ENCODE measurements at regions not wholly inside any gene's neighbourhood (a gene's known extent, or its start where the extent isn't known, plus 50 kb on each side); places are given as distances from the start of the nearest gene placed in this dataset.
A peak's percentile ranks its signal among the peaks of the same experiment; 100 is the strongest.

GRCh38 chr6:137434640-137435039 is 59.6 kb downstream of the OLIG3 start:
- no peak for DNase-seq (ENCODE audit: low read depth)

DNA sequence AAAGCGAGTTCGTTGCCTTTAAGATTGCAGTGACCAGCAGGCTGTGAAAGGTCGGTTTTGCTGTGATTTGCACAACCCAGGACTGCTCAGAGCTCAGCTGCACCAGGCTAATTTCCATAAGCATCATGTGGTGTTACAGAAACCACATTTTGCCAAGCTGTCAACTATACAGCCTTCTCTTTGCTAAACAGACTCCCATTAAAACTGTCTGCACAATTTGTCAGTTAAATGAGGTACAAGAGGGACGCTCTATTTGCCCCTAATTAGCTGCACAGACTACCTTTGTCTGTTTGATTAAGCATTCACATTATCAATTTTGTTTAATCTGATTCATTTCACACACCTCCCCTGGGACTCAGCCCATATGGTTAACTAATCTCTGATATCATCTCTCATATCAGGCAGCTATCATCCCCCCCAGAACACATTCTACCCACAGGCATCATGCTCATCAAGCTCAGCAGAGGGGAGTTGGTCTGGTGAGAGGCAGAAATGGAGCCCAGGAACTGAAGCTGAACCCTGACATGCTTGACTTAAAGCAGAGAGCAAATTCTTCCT is 62.1 kb downstream of the OLIG3 start:
- DNase-seq (ENCODE audit: low read depth): no peak

- no peak for DNase-seq (ENCODE audit: low read depth)
Observed at GRCh38 chr6:137430954-137431353, 63.2 kb downstream of the OLIG3 start.

GRCh38 chr6:137427656-137428290 is 66.4 kb downstream of the OLIG3 start:
- no peak for DNase-seq (ENCODE audit: low read depth)

DNA sequence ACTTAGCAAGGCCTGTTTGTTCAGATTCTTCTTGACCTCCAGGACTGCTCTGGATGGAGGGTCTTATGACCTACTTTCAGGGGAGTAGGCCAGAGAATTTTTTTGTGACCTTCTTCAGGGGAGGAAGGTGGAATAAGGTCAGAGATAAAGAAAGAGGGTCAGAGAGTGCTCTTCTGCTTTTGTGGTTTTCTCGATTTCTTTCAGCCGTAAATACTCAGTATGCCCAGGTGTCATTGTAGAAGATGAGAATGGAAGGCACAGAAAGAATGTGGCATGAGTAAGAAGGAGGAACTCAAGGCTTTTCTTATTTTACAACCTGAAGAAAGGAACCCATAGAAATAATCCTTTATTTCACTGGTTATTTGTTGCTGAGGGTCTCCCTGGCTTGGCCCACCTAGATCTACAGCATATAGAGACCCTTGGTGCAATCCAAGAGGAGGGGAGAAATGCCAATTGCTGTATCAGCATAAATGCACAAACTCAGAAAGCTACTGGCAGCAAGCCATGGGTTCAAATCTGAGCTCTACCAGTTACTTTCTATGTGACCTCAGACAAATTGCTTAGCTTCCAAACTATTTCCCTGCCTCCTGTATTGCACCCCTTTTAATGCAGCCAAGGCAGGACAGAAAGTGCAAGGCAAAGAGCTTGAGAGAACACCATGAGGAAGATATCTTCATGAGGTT is 68.0 kb downstream of the OLIG3 start:
- DNase-seq (ENCODE audit: low read depth): no peak

GRCh38 chr6:137424251-137424650 is 69.9 kb downstream of the OLIG3 start:
- no peak for DNase-seq (ENCODE audit: low read depth)

DNA sequence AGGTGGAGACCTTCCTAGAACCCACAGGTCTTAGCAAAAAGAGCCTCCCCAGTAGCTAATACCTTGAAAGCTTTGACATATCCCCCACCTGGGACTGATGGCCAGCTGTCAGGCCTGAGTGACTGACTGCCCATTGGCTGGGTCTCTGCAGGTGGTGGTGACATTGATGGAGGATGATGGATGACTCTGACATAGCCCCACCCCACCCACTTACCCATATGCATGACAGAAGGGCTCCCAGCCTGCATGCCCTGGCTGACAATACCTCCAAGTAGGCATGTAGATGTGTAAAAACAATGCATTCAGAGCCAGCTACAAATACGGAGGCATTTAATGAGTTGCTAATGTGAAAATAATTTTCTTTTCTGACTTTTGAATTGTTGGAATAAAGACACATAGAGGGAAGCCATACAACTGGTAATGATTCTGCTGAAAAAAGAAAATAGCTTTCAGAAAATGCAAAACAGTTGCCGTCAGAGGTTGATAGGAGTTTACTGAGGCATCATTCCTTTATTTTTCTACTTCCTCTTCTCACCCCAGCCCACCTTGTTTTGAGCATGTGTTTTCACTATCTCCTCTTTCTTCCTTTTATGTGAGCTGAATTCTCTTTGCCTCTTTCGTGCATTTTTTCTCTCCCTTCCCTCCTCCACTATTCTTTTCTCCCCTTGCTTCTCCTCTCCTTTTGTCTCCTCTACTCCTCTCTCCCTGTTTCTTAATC is 70.6 kb downstream of the OLIG3 start:
- DNase-seq (ENCODE audit: low read depth): no peak

GRCh38 chr6:137417396-137417795 is 76.8 kb downstream of the OLIG3 start:
- no peak for DNase-seq (ENCODE audit: low read depth)

- peak; percentile 25 for DNase-seq (ENCODE audit: low read depth)
Observed at GRCh38 chr6:137416376-137417109, 77.7 kb downstream of the OLIG3 start.

- DNase-seq (ENCODE audit: low read depth): no peak
Observed at GRCh38 chr6:137415834-137416190, 78.4 kb downstream of the OLIG3 start.

GRCh38 chr6:137415127-137415833 is 78.9 kb downstream of the OLIG3 start:
- DNase-seq (ENCODE audit: low read depth): peak; percentile 66

DNA sequence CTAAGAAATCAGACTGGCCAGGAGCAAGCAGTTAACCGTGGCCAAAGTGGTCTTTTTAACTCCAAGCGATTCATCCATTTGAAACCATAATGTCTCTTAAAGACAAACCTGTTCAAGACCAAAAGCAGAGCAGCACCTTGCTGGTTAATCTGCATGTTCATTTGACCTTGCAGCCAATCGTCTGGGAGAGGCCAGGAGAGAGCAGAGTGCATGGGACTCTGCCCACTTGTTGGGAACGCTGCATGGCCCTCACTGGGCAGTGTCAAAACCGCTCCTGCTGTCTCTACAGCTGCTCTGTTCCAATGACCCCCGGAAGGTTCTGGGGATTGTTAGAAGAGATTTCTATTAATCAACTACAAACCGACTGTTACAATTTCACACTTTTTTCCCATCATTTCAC is 79.6 kb downstream of the OLIG3 start:
- DNase-seq (ENCODE audit: low read depth): no peak

GRCh38 chr6:137413482-137413881 is 80.7 kb downstream of the OLIG3 start:
- DNase-seq (ENCODE audit: low read depth): no peak

GRCh38 chr6:137412562-137412961 is 81.6 kb downstream of the OLIG3 start:
- no peak for DNase-seq (ENCODE audit: low read depth)

GRCh38 chr6:137409266-137409777 is 84.9 kb downstream of the OLIG3 start:
- no peak for DNase-seq (ENCODE audit: low read depth)

GRCh38 chr6:137407816-137408215 is 86.4 kb downstream of the OLIG3 start:
- DNase-seq (ENCODE audit: low read depth): no peak

- DNase-seq (ENCODE audit: low read depth): no peak
Observed at GRCh38 chr6:137405806-137406205, 88.4 kb downstream of the OLIG3 start.

DNA sequence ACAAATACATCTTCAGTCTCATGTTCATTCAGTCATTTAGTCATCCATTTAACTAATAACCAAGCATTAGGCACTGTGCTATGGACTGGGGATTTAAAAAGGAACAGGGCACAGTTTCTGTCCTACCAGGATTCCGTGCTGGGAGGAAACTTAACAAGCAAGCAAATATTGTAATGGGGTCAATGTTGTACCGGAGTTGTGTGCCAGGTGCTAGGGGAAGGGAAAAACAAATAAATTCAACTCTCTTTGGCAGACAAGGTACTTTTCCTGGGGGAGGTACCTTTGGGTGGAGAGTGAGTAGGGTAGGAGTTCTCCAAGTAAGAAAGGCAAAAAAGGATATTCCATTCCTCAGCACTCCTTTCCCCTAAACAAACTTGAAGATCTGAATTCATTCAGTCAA is 90.3 kb downstream of the OLIG3 start:
- no peak for DNase-seq (ENCODE audit: low read depth)

DNA sequence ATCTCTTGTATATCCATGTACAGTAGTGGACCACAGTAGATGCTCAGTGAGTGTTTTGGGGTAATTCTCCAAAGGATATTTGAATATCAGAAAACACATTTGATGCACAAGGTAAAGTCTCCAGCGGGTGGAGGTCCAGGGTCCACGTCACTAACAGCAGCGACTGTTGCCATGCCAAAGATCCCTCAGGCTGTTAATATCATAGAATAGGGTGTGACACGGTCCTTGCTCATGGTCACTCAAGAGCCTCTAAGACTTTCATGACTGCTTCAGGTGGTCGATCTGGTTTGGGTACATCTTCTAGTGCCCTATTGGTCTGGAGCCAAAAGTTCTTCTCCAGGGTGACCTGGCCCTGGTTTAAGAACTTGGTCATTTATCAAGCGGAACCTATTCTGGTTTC is 90.8 kb downstream of the OLIG3 start:
- DNase-seq (ENCODE audit: low read depth): no peak

DNA sequence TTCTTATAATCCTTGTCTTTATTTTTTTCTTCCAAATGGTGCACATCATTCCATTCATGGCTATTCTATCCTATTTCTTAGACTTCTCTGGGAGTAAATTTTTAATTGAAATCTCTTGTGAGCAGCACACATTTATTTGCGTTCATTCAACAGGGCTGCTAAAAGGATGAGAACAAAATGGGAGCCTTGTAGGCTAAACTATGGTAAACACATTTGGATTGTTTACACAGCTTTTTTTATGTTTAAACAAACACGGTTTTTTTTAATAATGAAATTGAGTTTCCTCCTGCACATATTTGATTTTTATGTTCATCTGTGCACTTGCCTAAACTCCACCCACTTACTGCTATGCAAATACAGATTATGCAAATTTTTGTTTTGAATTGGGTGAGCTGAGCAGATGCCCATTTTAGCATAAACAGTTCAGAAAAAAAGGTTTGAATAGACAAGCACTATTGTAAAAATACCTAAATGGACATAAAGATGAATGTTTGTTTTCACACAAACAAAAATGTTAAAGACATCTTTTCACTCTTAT is 92.0 kb downstream of the OLIG3 start:
- DNase-seq (ENCODE audit: low read depth): no peak

DNA sequence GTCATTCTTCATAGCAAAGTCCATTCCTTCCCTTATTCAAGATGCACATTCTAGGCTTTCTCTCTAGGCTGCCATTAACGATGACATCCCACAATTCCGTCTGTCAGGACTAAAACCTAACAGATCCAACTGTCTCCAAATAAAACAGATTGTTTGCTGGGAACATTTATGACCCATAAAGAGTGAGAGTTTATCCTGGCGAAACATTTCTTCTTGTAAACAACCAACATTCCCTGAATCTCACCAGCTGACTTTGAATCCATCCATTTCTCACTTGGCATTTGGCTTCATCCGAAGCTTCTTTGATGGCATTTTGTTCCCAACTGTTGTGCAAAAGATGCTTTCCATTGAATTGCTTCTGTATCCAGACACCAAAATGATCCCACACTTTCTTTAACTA is 93.1 kb downstream of the OLIG3 start:
- DNase-seq (ENCODE audit: low read depth): no peak
